Stomach (tissue), 4 donors: ENCODE measurements at regions not wholly inside any gene's neighbourhood (a gene's known extent, or its start where the extent isn't known, plus 50 kb on each side); places are given as distances from the start of the nearest gene placed in this dataset.

Experiments used
- EP300 ChIP-seq: sonication (generic); formaldehyde crosslinking; IDR thresholded peaks from one replicate; pipeline ENCODE4 v1.6.1; 2017; ENCODE audit warnings: antibody characterized with exemption
- POLR2A ChIP-seq, 4 donors: fragments of 450-650 bp; IDR thresholded peaks; one replicate each; pipeline ENCODE4 v1.6.1; 2016; ENCODE audit warnings: antibody characterized with exemption in 4 of 4, control low read depth in 2 of 4, mild to moderate bottlenecking in 1 of 4, moderate library complexity in 1 of 4
- POLR2AphosphoS5 ChIP-seq, 3 donors: sonication (generic); formaldehyde crosslinking; IDR thresholded peaks; one replicate each; pipeline ENCODE4 v1.6.1; 2016; ENCODE audit warnings: antibody characterized with exemption in 3 of 3
- TF ChIP-seq, protein P1 (sequence below), 7 experiments: fragments of 450-650 bp in 4 of 7; fragments of 200-600 bp in 3 of 7; sonication (generic) in 3 of 7; IDR thresholded peaks; one replicate each; pipeline ENCODE4 v1.5.1; 2016 to 2019; ENCODE audit warnings: antibody characterized with exemption in 7 of 7, control low read depth in 2 of 7, mild to moderate bottlenecking in 1 of 7

DNA sequence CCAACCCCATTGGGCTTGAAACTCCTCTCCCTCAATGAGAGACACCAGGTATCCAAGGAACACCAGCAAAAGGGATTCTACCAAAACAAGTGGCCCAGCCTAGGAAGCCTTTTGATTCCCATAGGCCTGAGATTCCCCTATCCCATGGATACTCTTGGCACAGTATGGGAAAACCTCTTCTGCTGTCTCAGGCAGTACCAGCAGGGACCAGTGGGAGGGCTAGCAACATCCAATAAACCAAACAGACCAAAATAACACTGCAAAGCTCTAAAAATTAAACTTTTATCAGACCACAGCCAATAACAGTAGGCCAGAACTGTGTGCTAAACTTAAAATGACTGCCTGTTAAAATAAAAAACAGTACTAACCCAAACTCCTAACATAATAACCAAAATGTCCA is 153.9 kb upstream of the CES5A start:
- TF ChIP-seq, protein P1, sequence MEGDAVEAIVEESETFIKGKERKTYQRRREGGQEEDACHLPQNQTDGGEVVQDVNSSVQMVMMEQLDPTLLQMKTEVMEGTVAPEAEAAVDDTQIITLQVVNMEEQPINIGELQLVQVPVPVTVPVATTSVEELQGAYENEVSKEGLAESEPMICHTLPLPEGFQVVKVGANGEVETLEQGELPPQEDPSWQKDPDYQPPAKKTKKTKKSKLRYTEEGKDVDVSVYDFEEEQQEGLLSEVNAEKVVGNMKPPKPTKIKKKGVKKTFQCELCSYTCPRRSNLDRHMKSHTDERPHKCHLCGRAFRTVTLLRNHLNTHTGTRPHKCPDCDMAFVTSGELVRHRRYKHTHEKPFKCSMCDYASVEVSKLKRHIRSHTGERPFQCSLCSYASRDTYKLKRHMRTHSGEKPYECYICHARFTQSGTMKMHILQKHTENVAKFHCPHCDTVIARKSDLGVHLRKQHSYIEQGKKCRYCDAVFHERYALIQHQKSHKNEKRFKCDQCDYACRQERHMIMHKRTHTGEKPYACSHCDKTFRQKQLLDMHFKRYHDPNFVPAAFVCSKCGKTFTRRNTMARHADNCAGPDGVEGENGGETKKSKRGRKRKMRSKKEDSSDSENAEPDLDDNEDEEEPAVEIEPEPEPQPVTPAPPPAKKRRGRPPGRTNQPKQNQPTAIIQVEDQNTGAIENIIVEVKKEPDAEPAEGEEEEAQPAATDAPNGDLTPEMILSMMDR (IDR thresholded peaks at IDR 0.05), result no peak
- no peak for TF ChIP-seq POLR2A (IDR thresholded peaks at IDR 0.05)
- TF ChIP-seq POLR2AphosphoS5 (IDR thresholded peaks at IDR 0.05), result no peak
- TF ChIP-seq EP300, result no peak
